ENCODE measurements at regions not wholly inside any gene's neighbourhood (a gene's known extent, or its start where the extent isn't known, plus 50 kb on each side); places are given as distances from the start of the nearest gene placed in this dataset.

DNA sequence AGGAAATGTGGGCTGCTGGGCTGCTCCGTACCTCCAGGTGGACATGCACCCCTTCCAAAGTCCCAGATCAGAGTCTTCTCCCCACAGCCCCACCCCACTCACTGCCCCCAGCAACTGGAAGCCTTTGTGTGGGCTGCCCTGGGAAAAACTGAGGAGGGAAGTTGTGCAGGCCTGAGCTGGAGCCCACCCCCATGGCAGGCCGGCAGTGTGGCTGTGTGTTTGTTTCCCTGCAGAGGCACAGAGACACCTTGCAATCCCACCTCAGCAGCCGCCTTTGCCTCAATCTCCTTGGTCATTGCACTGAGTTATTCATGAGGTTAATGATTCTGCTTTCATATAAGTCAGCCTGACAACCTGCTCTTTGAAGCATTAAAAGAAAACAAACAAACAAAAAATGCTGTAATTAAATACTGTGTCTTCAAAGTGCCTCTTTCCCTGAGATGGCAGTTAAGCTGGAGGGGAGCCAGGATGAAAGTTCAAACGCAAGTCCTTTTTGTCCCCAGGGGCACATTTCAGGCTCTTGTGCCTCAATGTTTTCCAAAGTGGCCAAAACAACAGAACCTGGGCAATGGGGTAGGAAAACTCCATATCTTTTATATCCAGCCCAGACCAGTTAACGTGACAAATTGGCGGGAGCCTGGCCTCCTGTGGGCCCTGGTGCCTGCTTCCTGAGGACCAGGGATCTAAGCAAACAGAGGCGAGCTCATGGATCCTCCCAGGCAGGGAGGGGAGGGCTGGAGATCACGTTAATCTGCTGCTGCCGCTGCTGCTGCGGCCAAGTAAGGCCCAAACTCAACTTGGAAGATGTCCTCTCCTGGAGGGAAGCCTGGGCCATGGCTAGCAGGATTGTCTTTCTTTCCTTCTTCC, 51.9 kb upstream of the TSPAN11 start:
- DNase-seq, result no peak
- TF ChIP-seq, protein P1, sequence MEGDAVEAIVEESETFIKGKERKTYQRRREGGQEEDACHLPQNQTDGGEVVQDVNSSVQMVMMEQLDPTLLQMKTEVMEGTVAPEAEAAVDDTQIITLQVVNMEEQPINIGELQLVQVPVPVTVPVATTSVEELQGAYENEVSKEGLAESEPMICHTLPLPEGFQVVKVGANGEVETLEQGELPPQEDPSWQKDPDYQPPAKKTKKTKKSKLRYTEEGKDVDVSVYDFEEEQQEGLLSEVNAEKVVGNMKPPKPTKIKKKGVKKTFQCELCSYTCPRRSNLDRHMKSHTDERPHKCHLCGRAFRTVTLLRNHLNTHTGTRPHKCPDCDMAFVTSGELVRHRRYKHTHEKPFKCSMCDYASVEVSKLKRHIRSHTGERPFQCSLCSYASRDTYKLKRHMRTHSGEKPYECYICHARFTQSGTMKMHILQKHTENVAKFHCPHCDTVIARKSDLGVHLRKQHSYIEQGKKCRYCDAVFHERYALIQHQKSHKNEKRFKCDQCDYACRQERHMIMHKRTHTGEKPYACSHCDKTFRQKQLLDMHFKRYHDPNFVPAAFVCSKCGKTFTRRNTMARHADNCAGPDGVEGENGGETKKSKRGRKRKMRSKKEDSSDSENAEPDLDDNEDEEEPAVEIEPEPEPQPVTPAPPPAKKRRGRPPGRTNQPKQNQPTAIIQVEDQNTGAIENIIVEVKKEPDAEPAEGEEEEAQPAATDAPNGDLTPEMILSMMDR (IDR thresholded peaks at IDR 0.05), result no peak

DNA sequence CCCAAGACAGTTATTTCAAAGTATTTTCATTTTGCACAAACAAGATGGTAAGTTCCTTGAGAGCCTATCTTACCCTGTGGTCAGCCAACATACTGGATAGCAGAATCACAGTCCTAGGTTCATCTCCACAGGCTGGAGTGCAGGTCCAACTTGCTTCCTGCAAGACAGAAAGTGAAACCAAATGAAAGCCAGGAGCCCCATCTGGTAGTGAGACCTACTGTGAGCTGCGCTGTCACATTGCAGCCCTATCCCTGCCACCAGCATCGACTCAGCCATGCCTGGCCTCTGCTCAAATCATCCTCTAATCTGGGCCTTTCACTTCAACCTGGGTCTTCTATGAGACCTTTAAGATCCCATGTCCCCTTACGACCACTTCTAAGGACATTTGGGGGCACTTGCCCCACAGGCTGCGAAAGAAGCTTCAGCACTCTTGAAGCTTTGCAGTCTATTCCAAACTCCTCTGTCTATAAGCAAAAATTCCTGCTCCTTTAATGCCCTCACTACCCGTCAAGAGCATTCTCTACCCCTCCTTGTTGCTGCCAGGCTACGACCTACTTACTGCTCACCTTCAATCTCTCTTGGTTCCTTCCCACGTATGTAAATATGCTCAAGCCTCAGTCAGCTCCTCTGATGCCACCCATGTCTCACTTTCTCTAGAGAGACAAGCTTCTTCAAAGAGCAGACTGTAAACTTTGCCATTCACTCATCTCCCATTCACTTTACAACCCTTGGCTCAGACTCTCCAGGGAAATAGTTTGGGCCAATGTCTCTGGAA, 55.9 kb upstream of the TSPAN11 start:
- intact Hi-C loops (cut with DNase I), result no loop called here
- FAIRE-seq, result no peak
- TF ChIP-seq, protein P1 (IDR thresholded peaks at IDR 0.05), result no peak

More for the DNA sequence above, 51.9 kb upstream of the TSPAN11 start:
- H3K4me1 ChIP-seq, result no peaks in the 10 kb centered on the region
- intact Hi-C loops (cut with DNase I), result no loop called here
- H3K27ac ChIP-seq, result no peak overlapping the region
- H3K4me3 ChIP-seq, result no peak overlapping the region
- no peaks in the 10 kb centered on the region for H3K27me3 ChIP-seq
- H3K36me3 ChIP-seq, result no peaks in the 10 kb centered on the region
- ATAC-seq (no peak), FAIRE-seq (no peak)
- WGBS, 2 donors, result 57 to 59% methylated on average over 10 of the region's 10 CpGs
- no peaks in the 10 kb centered on the region for H3K9me3 ChIP-seq

DNA sequence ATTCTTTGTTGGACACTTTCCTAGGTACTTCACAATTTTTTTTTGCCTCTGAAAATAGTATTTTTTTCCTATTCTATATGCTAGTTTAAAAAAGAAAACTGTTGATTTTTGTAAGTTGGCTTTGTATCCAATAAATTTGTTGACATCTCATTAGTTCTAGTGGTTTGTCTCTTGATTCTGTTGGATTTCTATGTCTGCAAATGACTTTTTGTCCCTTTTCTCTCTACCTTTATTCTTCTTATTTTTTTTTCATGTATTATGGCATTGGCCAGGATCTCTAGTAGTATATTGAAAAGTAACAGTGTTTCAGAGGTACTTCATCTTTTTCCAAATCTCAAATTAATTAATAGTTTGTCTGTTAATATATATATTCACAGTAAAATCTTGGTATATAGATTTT, 59.1 kb upstream of the TSPAN11 start:
- Histone ChIP-seq H3K9me3 (no peaks in the 10 kb centered on the region), H3K27me3 (no peaks in the 10 kb centered on the region), H3K4me3 (no peak overlapping the region), H3K36me3 (no peaks in the 10 kb centered on the region), H3K27ac (no peak overlapping the region), H3K4me1 (no peaks in the 10 kb centered on the region)
- FAIRE-seq (no peak), ATAC-seq (no peak), DNase-seq (no peak)
- TF ChIP-seq, protein P1 (IDR thresholded peaks at IDR 0.05), result no peak
- intact Hi-C loops (cut with DNase I), result loop anchor here in 1 of 3 donors (10.0 kb wide), 1 partner anchor 117 kb away; no protein-coding TSS in a partner anchor

More for the DNA sequence above, 55.9 kb upstream of the TSPAN11 start:
- Histone ChIP-seq H3K36me3 (no peaks in the 10 kb centered on the region), H3K4me1 (no peaks in the 10 kb centered on the region), H3K27ac (no peak overlapping the region), H3K4me3 (no peak overlapping the region), H3K9me3 (no peaks in the 10 kb centered on the region), H3K27me3 (no peaks in the 10 kb centered on the region)
- ATAC-seq (no peak), DNase-seq (no peak)
- WGBS, 2 donors, result 76 to 89% methylated on average over 7 of the region's 7 CpGs

DNA sequence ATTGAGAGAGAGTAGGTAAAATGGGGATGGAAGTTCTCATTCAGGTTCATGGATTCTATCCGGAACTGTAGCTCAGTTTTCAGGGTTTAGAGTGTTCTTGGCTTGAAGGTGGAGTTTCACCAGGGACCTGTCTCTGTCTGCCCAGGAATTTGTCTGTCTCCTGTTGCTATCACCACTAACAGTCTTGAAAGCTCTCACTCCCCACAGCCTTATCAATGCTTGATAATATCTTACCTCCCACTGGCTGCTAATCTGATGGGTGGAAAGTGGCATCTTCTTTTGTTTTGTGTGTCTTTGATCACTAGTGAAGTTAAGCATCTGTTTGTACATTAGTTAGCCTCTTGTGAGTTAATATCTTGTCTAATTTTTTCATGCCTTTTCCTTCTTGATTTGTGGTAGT, 60.3 kb upstream of the TSPAN11 start:
- H3K4me3 ChIP-seq, result no peak overlapping the region
- DNase-seq (no peak), FAIRE-seq (no peak), ATAC-seq (no peak)
- H3K36me3 ChIP-seq, result no peaks in the 10 kb centered on the region
- no peaks in the 10 kb centered on the region for H3K27me3 ChIP-seq
- no peaks in the 10 kb centered on the region for H3K9me3 ChIP-seq
- 53 to 89% methylated on average over 1 of the region's 1 CpG for WGBS, 2 donors
- TF ChIP-seq, protein P1 (IDR thresholded peaks at IDR 0.05), result no peak
- no peaks in the 10 kb centered on the region for H3K4me1 ChIP-seq
- H3K27ac ChIP-seq, result no peak overlapping the region
- intact Hi-C loops (cut with DNase I), result loop anchor here in 1 of 3 donors (10.0 kb wide), 1 partner anchor 119 kb away; no protein-coding TSS in a partner anchor

All from pancreas (tissue), 10 donors.